Neuronal stem cell (in vitro differentiated cells): ENCODE measurements at regions not wholly inside any gene's neighbourhood (a gene's known extent, or its start where the extent isn't known, plus 50 kb on each side); places are given as distances from the start of the nearest gene placed in this dataset.

Experiments used
- DNase-seq: peaks from one replicate; pipeline ENCODE4 v3.0.0-alpha.2; 2013; ENCODE audit warnings: low spot score
- H2AFZ ChIP-seq: one replicate; pipeline ENCODE4 v1.6.1; 2013; ENCODE audit warnings: mild to moderate bottlenecking, low read length, inconsistent platforms
- H2AK5ac ChIP-seq: 2 replicates; pipeline ENCODE4 v1.6.1; 2013; ENCODE audit warnings: low read depth, mild to moderate bottlenecking, inconsistent platforms, low read length, moderate library complexity, mixed read lengths
- H2BK120ac ChIP-seq: 2 replicates; pipeline ENCODE4 v1.6.1; 2013; ENCODE audit warnings: low read depth, mild to moderate bottlenecking, inconsistent platforms, low read length, moderate library complexity, mixed read lengths
- H2BK12ac ChIP-seq: one replicate; pipeline ENCODE4 v1.6.1; 2013; ENCODE audit warnings: low read length, inconsistent platforms
- H2BK15ac ChIP-seq: 2 replicates; pipeline ENCODE4 v1.6.1; 2013; ENCODE audit warnings: mild to moderate bottlenecking, low read length, inconsistent platforms, mixed read lengths
- H2BK5ac ChIP-seq: one replicate; pipeline ENCODE4 v1.6.1; 2013; ENCODE audit warnings: inconsistent platforms, mild to moderate bottlenecking, low read length, moderate library complexity
- H3K14ac ChIP-seq: one replicate; pipeline ENCODE4 v1.6.1; 2013; ENCODE audit warnings: low read length, inconsistent platforms
- H3K18ac ChIP-seq: 2 replicates; pipeline ENCODE4 v1.6.1; 2013; ENCODE audit warnings: low read length, inconsistent platforms
- H3K23ac ChIP-seq: 2 replicates; pipeline ENCODE4 v1.6.1; 2013; ENCODE audit warnings: low read depth, mild to moderate bottlenecking, mixed read lengths, low read length, inconsistent platforms; ENCODE audit not compliant: poor library complexity
- H3K27ac ChIP-seq: replicated peaks from 3 replicates; pipeline ENCODE4 v1.5.1; 2013; ENCODE audit warnings: low read length, inconsistent platforms
- H3K27me3 ChIP-seq, 3 experiments: 2 replicates each; pipeline ENCODE4 v1.6.1; 2013; ENCODE audit warnings: low read length in 3 of 3, mild to moderate bottlenecking in 2 of 3, inconsistent platforms in 1 of 3, low read depth in 1 of 3, mixed read lengths in 1 of 3, moderate library complexity in 1 of 3; ENCODE audit not compliant: control insufficient read depth in 3 of 3, insufficient read depth in 3 of 3
- H3K36me3 ChIP-seq, 2 donors: replicated peaks in 1 of 2; 2 replicates each; pipeline ENCODE4 v1.6.1; 2013; ENCODE audit warnings: low read length in 2 of 2; ENCODE audit not compliant: control insufficient read depth in 2 of 2, insufficient read depth in 2 of 2
- H3K4ac ChIP-seq: 2 replicates; pipeline ENCODE4 v1.6.1; 2013; ENCODE audit warnings: inconsistent platforms, mild to moderate bottlenecking, low read length, moderate library complexity
- H3K4me1 ChIP-seq, 2 donors: 1 replicate in 1 of 2; 2 replicates in 1 of 2; pipeline ENCODE4 v1.6.1; 2013; ENCODE audit warnings: low read length in 2 of 2, low read depth in 1 of 2; ENCODE audit not compliant: control insufficient read depth in 2 of 2, insufficient read depth in 1 of 2
- H3K4me2 ChIP-seq: one replicate; pipeline ENCODE4 v1.6.1; 2013; ENCODE audit warnings: mild to moderate bottlenecking, low read length, inconsistent platforms; ENCODE audit not compliant: insufficient read depth, poor library complexity, severe bottlenecking
- H3K4me3 ChIP-seq, 2 donors: 2 replicates each; pipeline ENCODE4 v1.5.1; 2013; ENCODE audit warnings: low read length in 2 of 2, mild to moderate bottlenecking in 2 of 2, inconsistent platforms in 1 of 2, moderate library complexity in 1 of 2
- H3K79me1 ChIP-seq: one replicate; pipeline ENCODE4 v1.6.1; 2013; ENCODE audit warnings: low read depth, mild to moderate bottlenecking, inconsistent platforms, low read length, moderate library complexity
- H3K9ac ChIP-seq: one replicate; pipeline ENCODE4 v1.6.1; 2013; ENCODE audit warnings: mild to moderate bottlenecking, low read depth, low read length, inconsistent platforms; ENCODE audit not compliant: poor library complexity
- H3K9me3 ChIP-seq, 2 donors: replicated peaks in 1 of 2; 2 replicates each; pipeline versions ENCODE3 to v1.6.1; 2013; ENCODE audit warnings: low read length in 2 of 2, mild to moderate bottlenecking in 2 of 2, inconsistent platforms in 1 of 2, low read depth in 1 of 2, mixed read lengths in 1 of 2, moderate library complexity in 1 of 2; ENCODE audit not compliant: control insufficient read depth in 2 of 2, insufficient read depth in 1 of 2
- H4K8ac ChIP-seq: one replicate; pipeline ENCODE4 v1.6.1; 2013; ENCODE audit warnings: low read depth, mild to moderate bottlenecking, inconsistent platforms, low read length, moderate library complexity
- H4K91ac ChIP-seq: one replicate; pipeline ENCODE4 v1.6.1; 2013; ENCODE audit warnings: low read length, low read depth, mild to moderate bottlenecking, inconsistent platforms; ENCODE audit not compliant: poor library complexity
- WGBS, 2 donors: extraction: QIAGEN DNeasy Blood & Tissue Kit; methylation state at CpG; one replicate each; pipeline ENCODE4 v1.1.7; 2013; ENCODE audit warnings: missing lambda C conversion rate in 2 of 2, mixed read lengths in 1 of 2; ENCODE audit not compliant: insufficient read length in 2 of 2, insufficient replicate concordance in 1 of 2; ENCODE audit errors: extremely low coverage in 2 of 2; 5-methylcytosine and 5-hydroxymethylcytosine counted together

DNA sequence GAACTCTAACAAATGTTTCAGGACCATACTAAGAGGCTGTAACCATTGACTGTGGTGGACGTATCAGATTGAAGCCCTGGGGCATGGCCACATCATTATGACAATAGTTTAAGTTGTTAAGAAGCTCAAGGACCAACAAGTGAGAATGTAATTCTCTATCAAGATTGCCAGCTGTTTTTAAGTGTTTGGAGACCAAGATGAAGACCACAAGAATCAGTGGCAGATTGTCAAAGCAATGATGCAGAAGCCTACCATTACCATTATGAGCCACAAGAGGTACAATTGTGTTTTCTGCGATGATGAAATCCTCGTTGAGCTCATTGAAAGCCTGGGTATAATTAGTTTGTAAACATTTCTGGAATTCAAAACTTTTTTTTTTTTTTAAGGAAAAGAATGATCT lies 261.1 kb upstream of the ZEB2 start:
- Histone ChIP-seq H3K79me1 (no peaks in the 10 kb centered on the region), H3K27me3 (no peaks in the 10 kb centered on the region), H4K8ac (no peak overlapping the region), H3K9ac (no peak overlapping the region), H3K23ac (no peak overlapping the region), H2BK12ac (no peak overlapping the region), H3K4me1 (no peaks in the 10 kb centered on the region), H2BK15ac (no peak overlapping the region), H2BK120ac (no peak overlapping the region), H2BK5ac (no peak overlapping the region), H3K14ac (no peak overlapping the region), H3K36me3 (no peaks in the 10 kb centered on the region), H2AFZ (no peak overlapping the region), H2AK5ac (no peak overlapping the region), H3K9me3 (peaks cover 0 to 3% of the 10 kb centered on the region in 2 donors), H3K18ac (no peak overlapping the region), H3K4ac (no peak overlapping the region), H3K27ac (no peak overlapping the region), H3K4me3 (no peak overlapping the region), H4K91ac (no peak overlapping the region), H3K4me2 (no peak overlapping the region)
- no CpG with 5 or more reads among the region's 3 CpGs for WGBS, 2 donors
- DNase-seq: no peak

DNA sequence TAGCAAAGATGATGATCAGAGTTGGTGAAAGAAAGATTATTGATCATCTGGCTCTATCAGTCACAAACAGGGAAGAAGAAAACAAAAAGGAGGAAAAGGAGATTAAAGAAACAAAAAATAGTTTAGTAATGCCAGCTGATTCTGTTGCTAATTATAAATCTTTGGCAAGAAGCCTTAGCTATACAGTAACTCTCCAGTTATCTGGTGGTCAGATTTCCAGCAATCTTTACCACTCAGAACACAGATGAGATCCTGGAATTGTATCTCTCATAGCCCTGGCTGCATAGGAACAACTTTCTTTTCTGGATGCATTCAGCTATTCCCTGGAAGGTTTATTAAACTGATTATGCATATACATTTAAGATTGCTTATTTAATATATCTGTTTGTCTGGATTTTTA lies 256.8 kb upstream of the ZEB2 start:
- Histone ChIP-seq H3K36me3 (no peaks in the 10 kb centered on the region), H3K23ac (no peak overlapping the region), H3K27ac (no peak overlapping the region), H4K8ac (no peak overlapping the region), H3K18ac (no peak overlapping the region), H3K14ac (no peak overlapping the region), H3K9ac (no peak overlapping the region), H3K4ac (no peak overlapping the region), H3K4me1 (no peaks in the 10 kb centered on the region), H4K91ac (no peak overlapping the region), H3K9me3 (no peaks in the 10 kb centered on the region), H2AK5ac (no peak overlapping the region), H3K79me1 (no peaks in the 10 kb centered on the region), H2BK5ac (no peak overlapping the region), H2BK15ac (no peak overlapping the region), H3K27me3 (no peaks in the 10 kb centered on the region), H2BK12ac (no peak overlapping the region), H2AFZ (no peak overlapping the region), H3K4me2 (no peak overlapping the region), H3K4me3 (no peak overlapping the region), H2BK120ac (no peak overlapping the region)
- DNase-seq: no peak

DNA sequence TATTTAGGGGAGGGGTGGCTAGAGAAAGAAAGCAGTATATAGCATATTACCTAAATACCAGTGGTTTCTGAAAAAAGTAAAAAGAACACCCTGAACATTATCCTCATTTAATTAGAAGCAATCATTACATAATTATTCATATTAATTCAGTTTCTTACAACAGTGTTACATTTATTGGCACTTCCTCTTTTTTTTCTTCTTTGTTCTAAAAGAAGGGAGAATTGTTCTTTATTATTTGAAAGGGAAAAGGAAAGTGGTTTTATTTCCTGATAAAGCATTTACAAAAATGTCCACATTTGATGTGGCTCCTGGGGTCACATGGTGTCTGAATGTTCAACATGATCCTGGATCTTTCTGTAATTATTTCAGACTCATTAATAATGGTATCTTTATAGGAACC lies 254.9 kb upstream of the ZEB2 start:
- no peak overlapping the region for H3K4ac ChIP-seq
- no peak overlapping the region for H2BK5ac ChIP-seq
- no peak overlapping the region for H2BK120ac ChIP-seq
- H3K9me3 ChIP-seq: no peaks in the 10 kb centered on the region
- peaks cover 0 to 4% of the 10 kb centered on the region in 2 donors for H3K4me1 ChIP-seq
- H3K4me3 ChIP-seq: no peak overlapping the region
- H2BK12ac ChIP-seq: no peak overlapping the region
- H3K27me3 ChIP-seq: no peaks in the 10 kb centered on the region
- H2BK15ac ChIP-seq: no peak overlapping the region
- H3K27ac ChIP-seq: no peak overlapping the region
- no peak overlapping the region for H2AFZ ChIP-seq
- no peaks in the 10 kb centered on the region for H3K36me3 ChIP-seq
- no peak overlapping the region for H2AK5ac ChIP-seq
- no peak overlapping the region for H4K91ac ChIP-seq
- no peak overlapping the region for H3K23ac ChIP-seq
- no peak overlapping the region for H3K14ac ChIP-seq
- no peak overlapping the region for H3K18ac ChIP-seq
- H4K8ac ChIP-seq: no peak overlapping the region
- no peak overlapping the region for H3K9ac ChIP-seq
- no peak for DNase-seq
- no peak overlapping the region for H3K4me2 ChIP-seq
- no peaks in the 10 kb centered on the region for H3K79me1 ChIP-seq

DNA sequence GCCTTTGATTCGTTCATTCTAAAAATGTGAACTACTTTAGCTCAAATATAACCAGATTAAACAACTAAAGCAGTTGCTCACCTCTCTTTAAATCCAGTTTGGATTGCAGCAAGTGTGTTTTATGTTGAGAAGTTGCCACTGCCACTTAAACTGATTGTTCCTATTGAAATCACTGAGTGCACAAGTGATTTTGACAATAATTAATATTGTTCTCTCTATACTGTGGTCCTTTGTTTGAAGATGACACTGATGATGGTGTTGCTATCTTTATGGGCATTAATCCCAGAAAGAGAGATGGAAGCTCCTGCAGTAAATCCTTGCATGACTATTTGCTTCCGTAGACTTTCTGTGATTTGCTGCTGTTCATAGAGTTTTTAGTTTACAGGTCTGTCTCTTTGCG lies 251.4 kb upstream of the ZEB2 start:
- H3K4me3 ChIP-seq: no peak overlapping the region
- H2BK120ac ChIP-seq: no peak overlapping the region
- no peak overlapping the region for H3K27ac ChIP-seq
- WGBS, 2 donors: no CpG with 5 or more reads among the region's 3 CpGs
- H2BK15ac ChIP-seq: no peak overlapping the region
- no peak overlapping the region for H2BK12ac ChIP-seq
- no peaks in the 10 kb centered on the region for H3K9me3 ChIP-seq
- H3K18ac ChIP-seq: no peak overlapping the region
- H3K79me1 ChIP-seq: no peaks in the 10 kb centered on the region
- no peaks in the 10 kb centered on the region for H3K27me3 ChIP-seq
- H3K4me2 ChIP-seq: no peak overlapping the region
- H3K14ac ChIP-seq: no peak overlapping the region
- DNase-seq: no peak
- no peak overlapping the region for H4K8ac ChIP-seq
- H2BK5ac ChIP-seq: no peak overlapping the region
- H2AFZ ChIP-seq: no peak overlapping the region
- H2AK5ac ChIP-seq: no peak overlapping the region
- no peak overlapping the region for H3K9ac ChIP-seq
- no peak overlapping the region for H3K4ac ChIP-seq
- peaks cover 0 to 4% of the 10 kb centered on the region in 2 donors for H3K4me1 ChIP-seq
- no peaks in the 10 kb centered on the region for H3K36me3 ChIP-seq
- H3K23ac ChIP-seq: no peak overlapping the region
- H4K91ac ChIP-seq: no peak overlapping the region
